ENCODE measurements at regions not wholly inside any gene's neighbourhood (a gene's known extent, or its start where the extent isn't known, plus 50 kb on each side); places are given as distances from the start of the nearest gene placed in this dataset.

DNA sequence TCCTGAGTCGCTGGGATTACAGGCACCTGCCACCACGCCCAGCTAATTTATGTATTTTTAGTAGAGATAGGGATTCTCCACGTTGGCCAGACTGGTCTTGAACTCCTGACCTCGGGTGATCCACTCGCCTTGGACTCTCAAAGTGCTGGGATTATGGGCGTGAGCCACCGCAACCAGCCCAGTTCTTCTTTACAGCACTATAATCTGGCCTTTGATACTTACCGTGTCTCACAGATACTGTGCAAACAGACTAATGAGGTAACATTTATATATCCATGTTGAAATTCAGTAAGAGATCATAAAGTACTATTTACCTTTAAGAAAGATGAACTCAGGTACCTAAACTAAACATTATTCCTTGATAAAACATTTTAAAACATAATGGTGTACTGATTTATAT, 121.8 kb upstream of the PRR20A start:
- no peak overlapping the region for H3K27ac Mint-ChIP-seq
- H3K27me3 Mint-ChIP-seq (ENCODE audit: low read depth) = no peaks in the 10 kb centered on the region
- no peak for DNase-seq (ENCODE audit: low spot score)
- no peaks in the 10 kb centered on the region for H3K4me1 Mint-ChIP-seq
- TF ChIP-seq OVOL2 (CRISPR knock-in tag; IDR thresholded peaks at IDR 0.05; ENCODE audit: borderline replicate concordance) (no peak), PRRX2 (CRISPR knock-in tag; IDR thresholded peaks at IDR 0.05) (no peak), NFYB (CRISPR knock-in tag; conservative IDR thresholded peaks at IDR 0.05; ENCODE audit: low read depth) (no peak), IRF2 (CRISPR knock-in tag; IDR thresholded peaks at IDR 0.05; ENCODE audit: borderline replicate concordance, low read depth) (no peak), CBFB (CRISPR knock-in tag; IDR thresholded peaks at IDR 0.05; ENCODE audit: low read depth) (no peak), ZNF219 (CRISPR knock-in tag; IDR thresholded peaks at IDR 0.05; ENCODE audit: borderline replicate concordance) (no peak), NR3C1 (CRISPR knock-in tag; conservative IDR thresholded peaks at IDR 0.05; ENCODE audit: low read depth) (no peak), ZNF121 (CRISPR knock-in tag; IDR thresholded peaks at IDR 0.05) (no peak), GABPB1 (CRISPR knock-in tag; IDR thresholded peaks at IDR 0.05) (no peak), ZNF138 (CRISPR knock-in tag; conservative IDR thresholded peaks at IDR 0.05) (no peak), SMAD4 (CRISPR knock-in tag; IDR thresholded peaks at IDR 0.05) (no peak)
- TF ChIP-seq, protein P1, sequence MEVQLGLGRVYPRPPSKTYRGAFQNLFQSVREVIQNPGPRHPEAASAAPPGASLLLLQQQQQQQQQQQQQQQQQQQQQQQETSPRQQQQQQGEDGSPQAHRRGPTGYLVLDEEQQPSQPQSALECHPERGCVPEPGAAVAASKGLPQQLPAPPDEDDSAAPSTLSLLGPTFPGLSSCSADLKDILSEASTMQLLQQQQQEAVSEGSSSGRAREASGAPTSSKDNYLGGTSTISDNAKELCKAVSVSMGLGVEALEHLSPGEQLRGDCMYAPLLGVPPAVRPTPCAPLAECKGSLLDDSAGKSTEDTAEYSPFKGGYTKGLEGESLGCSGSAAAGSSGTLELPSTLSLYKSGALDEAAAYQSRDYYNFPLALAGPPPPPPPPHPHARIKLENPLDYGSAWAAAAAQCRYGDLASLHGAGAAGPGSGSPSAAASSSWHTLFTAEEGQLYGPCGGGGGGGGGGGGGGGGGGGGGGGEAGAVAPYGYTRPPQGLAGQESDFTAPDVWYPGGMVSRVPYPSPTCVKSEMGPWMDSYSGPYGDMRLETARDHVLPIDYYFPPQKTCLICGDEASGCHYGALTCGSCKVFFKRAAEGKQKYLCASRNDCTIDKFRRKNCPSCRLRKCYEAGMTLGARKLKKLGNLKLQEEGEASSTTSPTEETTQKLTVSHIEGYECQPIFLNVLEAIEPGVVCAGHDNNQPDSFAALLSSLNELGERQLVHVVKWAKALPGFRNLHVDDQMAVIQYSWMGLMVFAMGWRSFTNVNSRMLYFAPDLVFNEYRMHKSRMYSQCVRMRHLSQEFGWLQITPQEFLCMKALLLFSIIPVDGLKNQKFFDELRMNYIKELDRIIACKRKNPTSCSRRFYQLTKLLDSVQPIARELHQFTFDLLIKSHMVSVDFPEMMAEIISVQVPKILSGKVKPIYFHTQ (CRISPR knock-in tag; IDR thresholded peaks at IDR 0.05) = no peak
- TF ChIP-seq, protein P2, sequence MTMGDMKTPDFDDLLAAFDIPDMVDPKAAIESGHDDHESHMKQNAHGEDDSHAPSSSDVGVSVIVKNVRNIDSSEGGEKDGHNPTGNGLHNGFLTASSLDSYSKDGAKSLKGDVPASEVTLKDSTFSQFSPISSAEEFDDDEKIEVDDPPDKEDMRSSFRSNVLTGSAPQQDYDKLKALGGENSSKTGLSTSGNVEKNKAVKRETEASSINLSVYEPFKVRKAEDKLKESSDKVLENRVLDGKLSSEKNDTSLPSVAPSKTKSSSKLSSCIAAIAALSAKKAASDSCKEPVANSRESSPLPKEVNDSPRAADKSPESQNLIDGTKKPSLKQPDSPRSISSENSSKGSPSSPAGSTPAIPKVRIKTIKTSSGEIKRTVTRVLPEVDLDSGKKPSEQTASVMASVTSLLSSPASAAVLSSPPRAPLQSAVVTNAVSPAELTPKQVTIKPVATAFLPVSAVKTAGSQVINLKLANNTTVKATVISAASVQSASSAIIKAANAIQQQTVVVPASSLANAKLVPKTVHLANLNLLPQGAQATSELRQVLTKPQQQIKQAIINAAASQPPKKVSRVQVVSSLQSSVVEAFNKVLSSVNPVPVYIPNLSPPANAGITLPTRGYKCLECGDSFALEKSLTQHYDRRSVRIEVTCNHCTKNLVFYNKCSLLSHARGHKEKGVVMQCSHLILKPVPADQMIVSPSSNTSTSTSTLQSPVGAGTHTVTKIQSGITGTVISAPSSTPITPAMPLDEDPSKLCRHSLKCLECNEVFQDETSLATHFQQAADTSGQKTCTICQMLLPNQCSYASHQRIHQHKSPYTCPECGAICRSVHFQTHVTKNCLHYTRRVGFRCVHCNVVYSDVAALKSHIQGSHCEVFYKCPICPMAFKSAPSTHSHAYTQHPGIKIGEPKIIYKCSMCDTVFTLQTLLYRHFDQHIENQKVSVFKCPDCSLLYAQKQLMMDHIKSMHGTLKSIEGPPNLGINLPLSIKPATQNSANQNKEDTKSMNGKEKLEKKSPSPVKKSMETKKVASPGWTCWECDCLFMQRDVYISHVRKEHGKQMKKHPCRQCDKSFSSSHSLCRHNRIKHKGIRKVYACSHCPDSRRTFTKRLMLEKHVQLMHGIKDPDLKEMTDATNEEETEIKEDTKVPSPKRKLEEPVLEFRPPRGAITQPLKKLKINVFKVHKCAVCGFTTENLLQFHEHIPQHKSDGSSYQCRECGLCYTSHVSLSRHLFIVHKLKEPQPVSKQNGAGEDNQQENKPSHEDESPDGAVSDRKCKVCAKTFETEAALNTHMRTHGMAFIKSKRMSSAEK (CRISPR knock-in tag; IDR thresholded peaks at IDR 0.05; ENCODE audit: borderline replicate concordance) = no peak
- TF ChIP-seq, protein P3, sequence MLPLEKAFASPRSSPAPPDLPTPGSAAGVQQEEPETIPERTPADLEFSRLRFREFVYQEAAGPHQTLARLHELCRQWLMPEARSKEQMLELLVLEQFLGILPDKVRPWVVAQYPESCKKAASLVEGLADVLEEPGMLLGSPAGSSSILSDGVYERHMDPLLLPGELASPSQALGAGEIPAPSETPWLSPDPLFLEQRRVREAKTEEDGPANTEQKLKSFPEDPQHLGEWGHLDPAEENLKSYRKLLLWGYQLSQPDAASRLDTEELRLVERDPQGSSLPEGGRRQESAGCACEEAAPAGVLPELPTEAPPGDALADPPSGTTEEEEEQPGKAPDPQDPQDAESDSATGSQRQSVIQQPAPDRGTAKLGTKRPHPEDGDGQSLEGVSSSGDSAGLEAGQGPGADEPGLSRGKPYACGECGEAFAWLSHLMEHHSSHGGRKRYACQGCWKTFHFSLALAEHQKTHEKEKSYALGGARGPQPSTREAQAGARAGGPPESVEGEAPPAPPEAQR (CRISPR knock-in tag; IDR thresholded peaks at IDR 0.05) = no peak
- TF ChIP-seq, protein P4, sequence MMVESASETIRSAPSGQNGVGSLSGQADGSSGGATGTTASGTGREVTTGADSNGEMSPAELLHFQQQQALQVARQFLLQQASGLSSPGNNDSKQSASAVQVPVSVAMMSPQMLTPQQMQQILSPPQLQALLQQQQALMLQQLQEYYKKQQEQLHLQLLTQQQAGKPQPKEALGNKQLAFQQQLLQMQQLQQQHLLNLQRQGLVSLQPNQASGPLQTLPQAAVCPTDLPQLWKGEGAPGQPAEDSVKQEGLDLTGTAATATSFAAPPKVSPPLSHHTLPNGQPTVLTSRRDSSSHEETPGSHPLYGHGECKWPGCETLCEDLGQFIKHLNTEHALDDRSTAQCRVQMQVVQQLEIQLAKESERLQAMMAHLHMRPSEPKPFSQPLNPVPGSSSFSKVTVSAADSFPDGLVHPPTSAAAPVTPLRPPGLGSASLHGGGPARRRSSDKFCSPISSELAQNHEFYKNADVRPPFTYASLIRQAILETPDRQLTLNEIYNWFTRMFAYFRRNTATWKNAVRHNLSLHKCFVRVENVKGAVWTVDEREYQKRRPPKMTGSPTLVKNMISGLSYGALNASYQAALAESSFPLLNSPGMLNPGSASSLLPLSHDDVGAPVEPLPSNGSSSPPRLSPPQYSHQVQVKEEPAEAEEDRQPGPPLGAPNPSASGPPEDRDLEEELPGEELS (CRISPR knock-in tag; IDR thresholded peaks at IDR 0.05) = no peak
- TF ChIP-seq, protein P5, sequence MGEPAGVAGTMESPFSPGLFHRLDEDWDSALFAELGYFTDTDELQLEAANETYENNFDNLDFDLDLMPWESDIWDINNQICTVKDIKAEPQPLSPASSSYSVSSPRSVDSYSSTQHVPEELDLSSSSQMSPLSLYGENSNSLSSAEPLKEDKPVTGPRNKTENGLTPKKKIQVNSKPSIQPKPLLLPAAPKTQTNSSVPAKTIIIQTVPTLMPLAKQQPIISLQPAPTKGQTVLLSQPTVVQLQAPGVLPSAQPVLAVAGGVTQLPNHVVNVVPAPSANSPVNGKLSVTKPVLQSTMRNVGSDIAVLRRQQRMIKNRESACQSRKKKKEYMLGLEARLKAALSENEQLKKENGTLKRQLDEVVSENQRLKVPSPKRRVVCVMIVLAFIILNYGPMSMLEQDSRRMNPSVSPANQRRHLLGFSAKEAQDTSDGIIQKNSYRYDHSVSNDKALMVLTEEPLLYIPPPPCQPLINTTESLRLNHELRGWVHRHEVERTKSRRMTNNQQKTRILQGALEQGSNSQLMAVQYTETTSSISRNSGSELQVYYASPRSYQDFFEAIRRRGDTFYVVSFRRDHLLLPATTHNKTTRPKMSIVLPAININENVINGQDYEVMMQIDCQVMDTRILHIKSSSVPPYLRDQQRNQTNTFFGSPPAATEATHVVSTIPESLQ (CRISPR knock-in tag; IDR thresholded peaks at IDR 0.05) = no peak
- TF ChIP-seq, protein P6, sequence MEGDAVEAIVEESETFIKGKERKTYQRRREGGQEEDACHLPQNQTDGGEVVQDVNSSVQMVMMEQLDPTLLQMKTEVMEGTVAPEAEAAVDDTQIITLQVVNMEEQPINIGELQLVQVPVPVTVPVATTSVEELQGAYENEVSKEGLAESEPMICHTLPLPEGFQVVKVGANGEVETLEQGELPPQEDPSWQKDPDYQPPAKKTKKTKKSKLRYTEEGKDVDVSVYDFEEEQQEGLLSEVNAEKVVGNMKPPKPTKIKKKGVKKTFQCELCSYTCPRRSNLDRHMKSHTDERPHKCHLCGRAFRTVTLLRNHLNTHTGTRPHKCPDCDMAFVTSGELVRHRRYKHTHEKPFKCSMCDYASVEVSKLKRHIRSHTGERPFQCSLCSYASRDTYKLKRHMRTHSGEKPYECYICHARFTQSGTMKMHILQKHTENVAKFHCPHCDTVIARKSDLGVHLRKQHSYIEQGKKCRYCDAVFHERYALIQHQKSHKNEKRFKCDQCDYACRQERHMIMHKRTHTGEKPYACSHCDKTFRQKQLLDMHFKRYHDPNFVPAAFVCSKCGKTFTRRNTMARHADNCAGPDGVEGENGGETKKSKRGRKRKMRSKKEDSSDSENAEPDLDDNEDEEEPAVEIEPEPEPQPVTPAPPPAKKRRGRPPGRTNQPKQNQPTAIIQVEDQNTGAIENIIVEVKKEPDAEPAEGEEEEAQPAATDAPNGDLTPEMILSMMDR (IDR thresholded peaks at IDR 0.05) = no peak
- TF ChIP-seq, protein P7, sequence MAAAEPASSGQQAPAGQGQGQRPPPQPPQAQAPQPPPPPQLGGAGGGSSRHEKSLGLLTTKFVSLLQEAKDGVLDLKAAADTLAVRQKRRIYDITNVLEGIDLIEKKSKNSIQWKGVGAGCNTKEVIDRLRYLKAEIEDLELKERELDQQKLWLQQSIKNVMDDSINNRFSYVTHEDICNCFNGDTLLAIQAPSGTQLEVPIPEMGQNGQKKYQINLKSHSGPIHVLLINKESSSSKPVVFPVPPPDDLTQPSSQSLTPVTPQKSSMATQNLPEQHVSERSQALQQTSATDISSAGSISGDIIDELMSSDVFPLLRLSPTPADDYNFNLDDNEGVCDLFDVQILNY (CRISPR knock-in tag; IDR thresholded peaks at IDR 0.05) = no peak
- peaks cover 5% of the 10 kb centered on the region; the same call in 1 of the 2 replicates for H3K36me3 Mint-ChIP-seq
- peaks cover 26% of the 10 kb centered on the region for H3K9me3 Mint-ChIP-seq
- CTCF ChIA-PET = no interaction called here
- H3K4me3 Mint-ChIP-seq = no peak overlapping the region
- POLR2A ChIA-PET = no interaction called here
- no peak for ATAC-seq
